Ishikawa (cell line): ENCODE measurements at regions not wholly inside any gene's neighbourhood (a gene's known extent, or its start where the extent isn't known, plus 50 kb on each side); places are given as distances from the start of the nearest gene placed in this dataset.

Experiments
- EGR1 ChIP-seq: IDR thresholded peaks from 2 replicates; pipeline ENCODE4 v1.6.1; 2012
- EP300 ChIP-seq: IDR thresholded peaks from 2 replicates; pipeline ENCODE4 v1.6.1; 2012; ENCODE audit warnings: borderline replicate concordance
- NFIC ChIP-seq: IDR thresholded peaks from 2 replicates; pipeline ENCODE4 v1.6.1; 2012
- TAF1 ChIP-seq: IDR thresholded peaks from 2 replicates; pipeline ENCODE4 v1.6.1; 2012; ENCODE audit warnings: low read depth, mild to moderate bottlenecking
- TCF12 ChIP-seq: IDR thresholded peaks from 2 replicates; pipeline ENCODE4 v1.6.1; 2012; ENCODE audit warnings: low read depth
- USF1 ChIP-seq: IDR thresholded peaks from 2 replicates; pipeline ENCODE4 v1.6.1; 2012
- TF ChIP-seq, protein P1 (sequence below): IDR thresholded peaks from 2 replicates; pipeline ENCODE4 v1.6.1; 2012
- TF ChIP-seq, protein P2 (sequence below): IDR thresholded peaks from 2 replicates; pipeline ENCODE4 v1.6.1; 2012; ENCODE audit warnings: low read depth, mild to moderate bottlenecking

- no peak for TF ChIP-seq TAF1
- TF ChIP-seq, protein P1, sequence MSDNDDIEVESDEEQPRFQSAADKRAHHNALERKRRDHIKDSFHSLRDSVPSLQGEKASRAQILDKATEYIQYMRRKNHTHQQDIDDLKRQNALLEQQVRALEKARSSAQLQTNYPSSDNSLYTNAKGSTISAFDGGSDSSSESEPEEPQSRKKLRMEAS = no peak
- no peak for TF ChIP-seq EP300
- TF ChIP-seq, protein P2, sequence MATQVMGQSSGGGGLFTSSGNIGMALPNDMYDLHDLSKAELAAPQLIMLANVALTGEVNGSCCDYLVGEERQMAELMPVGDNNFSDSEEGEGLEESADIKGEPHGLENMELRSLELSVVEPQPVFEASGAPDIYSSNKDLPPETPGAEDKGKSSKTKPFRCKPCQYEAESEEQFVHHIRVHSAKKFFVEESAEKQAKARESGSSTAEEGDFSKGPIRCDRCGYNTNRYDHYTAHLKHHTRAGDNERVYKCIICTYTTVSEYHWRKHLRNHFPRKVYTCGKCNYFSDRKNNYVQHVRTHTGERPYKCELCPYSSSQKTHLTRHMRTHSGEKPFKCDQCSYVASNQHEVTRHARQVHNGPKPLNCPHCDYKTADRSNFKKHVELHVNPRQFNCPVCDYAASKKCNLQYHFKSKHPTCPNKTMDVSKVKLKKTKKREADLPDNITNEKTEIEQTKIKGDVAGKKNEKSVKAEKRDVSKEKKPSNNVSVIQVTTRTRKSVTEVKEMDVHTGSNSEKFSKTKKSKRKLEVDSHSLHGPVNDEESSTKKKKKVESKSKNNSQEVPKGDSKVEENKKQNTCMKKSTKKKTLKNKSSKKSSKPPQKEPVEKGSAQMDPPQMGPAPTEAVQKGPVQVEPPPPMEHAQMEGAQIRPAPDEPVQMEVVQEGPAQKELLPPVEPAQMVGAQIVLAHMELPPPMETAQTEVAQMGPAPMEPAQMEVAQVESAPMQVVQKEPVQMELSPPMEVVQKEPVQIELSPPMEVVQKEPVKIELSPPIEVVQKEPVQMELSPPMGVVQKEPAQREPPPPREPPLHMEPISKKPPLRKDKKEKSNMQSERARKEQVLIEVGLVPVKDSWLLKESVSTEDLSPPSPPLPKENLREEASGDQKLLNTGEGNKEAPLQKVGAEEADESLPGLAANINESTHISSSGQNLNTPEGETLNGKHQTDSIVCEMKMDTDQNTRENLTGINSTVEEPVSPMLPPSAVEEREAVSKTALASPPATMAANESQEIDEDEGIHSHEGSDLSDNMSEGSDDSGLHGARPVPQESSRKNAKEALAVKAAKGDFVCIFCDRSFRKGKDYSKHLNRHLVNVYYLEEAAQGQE = no peak
- TF ChIP-seq NFIC = no peak
- TF ChIP-seq TCF12 = no peak
- no peak for TF ChIP-seq USF1
- TF ChIP-seq EGR1 = no peak
Measured at GRCh38 chr2:191573216-191573615, 104.7 kb upstream of the NABP1 start.
